Ovary (tissue), 3 donors: ENCODE measurements at regions not wholly inside any gene's neighbourhood (a gene's known extent, or its start where the extent isn't known, plus 50 kb on each side); places are given as distances from the start of the nearest gene placed in this dataset.

Source experiments
- CTCF ChIP-seq, 3 donors: fragments of 450-650 bp in 2 of 3; fragments of 200-600 bp in 1 of 3; IDR thresholded peaks; one replicate each; pipeline versions ENCODE4 v1.5.1 to v1.8.0; 2016 to 2022; ENCODE audit warnings: antibody characterized with exemption in 3 of 3, mild to moderate bottlenecking in 1 of 3
- EP300 ChIP-seq: sonication (generic); formaldehyde crosslinking; IDR thresholded peaks from one replicate; pipeline ENCODE4 v1.6.1; 2017; ENCODE audit warnings: antibody characterized with exemption
- donor health status: DM: no; HTN: no; CAD: no.

GRCh38 chr6:23277521-23278179 is 708.3 kb downstream of the HDGFL1 start:
- no peak for TF ChIP-seq CTCF (IDR thresholded peaks at IDR 0.05)
- no peak for TF ChIP-seq EP300
